HCT116 (cell line): ENCODE measurements at regions not wholly inside any gene's neighbourhood (a gene's known extent, or its start where the extent isn't known, plus 50 kb on each side); places are given as distances from the start of the nearest gene placed in this dataset.

Experiments used
- ATAC-seq: fragments of 200-7000 bp; cut with Tn5 transposase; 2 replicates; pipeline ENCODE4 v1.9.1; 2020; ENCODE audit warnings: mild to moderate bottlenecking, moderate library complexity
- BruUV-seq: library from RNA; stranded (reverse); fragments of 400-500 nt; replicated peaks from 2 replicates; lab custom pipeline; 2021; lab: Mats Ljungman, UMichigan
- CTCF ChIA-PET: fragments of 300-600 bp; sonication (Branson Sonifier 250); formaldehyde crosslinking; loops from one replicate; lab custom pipeline; 2021; ENCODE audit warnings: antibody characterized with exemption; lab: Charles Lee
- POLR2A ChIA-PET: fragments of 300-600, 350-600 bp; sonication (Branson Sonifier 250); formaldehyde crosslinking; loops from one replicate; lab custom pipeline; 2021; ENCODE audit warnings: antibody characterized with exemption; lab: Charles Lee
- RAD21 ChIA-PET, 2 experiments: fragments of 300-600 bp; sonication (Branson Sonifier 250); formaldehyde crosslinking; loops; one replicate each; lab custom pipeline; 2023; ENCODE audit warnings: low total read pairs in 2 of 2; ENCODE audit not compliant: uncharacterized antibody in 2 of 2, unreplicated experiment in 2 of 2, low non-redundant PET in 1 of 2; lab: Charles Lee
- DNase-seq: peaks from one replicate; pipeline ENCODE4 v3.0.0-alpha.2; 2010; ENCODE audit warnings: low read depth, low spot score
- H2AFZ ChIP-seq: fragments of 200-600 bp; shearing (Covaris generic), sonication (generic); 2 replicates; pipeline ENCODE4 v1.6.1; 2017; ENCODE audit warnings: low read depth, mixed run types, mixed read lengths, antibody characterized with exemption, low read length; ENCODE audit not compliant: poor library complexity, severe bottlenecking
- H3K27ac ChIP-seq: 2 replicates; pipeline ENCODE4 v1.5.1; 2012; ENCODE audit warnings: low read depth, low read length
- H3K27me3 ChIP-seq: fragments of 200-600 bp; sonication (generic); 2 replicates; pipeline ENCODE4 v1.6.1; 2016; ENCODE audit warnings: mixed run types, low read length, mixed read lengths; ENCODE audit not compliant: insufficient read depth
- H3K36me3 ChIP-seq, 2 experiments: fragments of 200-500 bp in 1 of 2; fragments of 200-600 bp in 1 of 2; sonication (Bioruptor generic) in 1 of 2; sonication (generic) in 1 of 2; 2 replicates each; pipeline versions ENCODE4 v1.5.1 to v1.6.1; 2014 to 2016; ENCODE audit warnings: low read length in 2 of 2, inconsistent platforms in 1 of 2, mixed read lengths in 1 of 2, mixed run types in 1 of 2; ENCODE audit not compliant: insufficient read depth in 2 of 2, control insufficient read depth in 1 of 2
- H3K4me1 ChIP-seq, 2 experiments: fragments of 200-600 bp in 1 of 2; sonication (generic) in 1 of 2; 2 replicates each; pipeline versions ENCODE4 v1.5.1 to v1.6.1; 2012 to 2017; ENCODE audit warnings: low read length in 2 of 2, inconsistent platforms in 1 of 2, mild to moderate bottlenecking in 1 of 2, mixed read lengths in 1 of 2, mixed run types in 1 of 2, moderate library complexity in 1 of 2; ENCODE audit not compliant: insufficient read depth in 2 of 2, control insufficient read depth in 1 of 2
- H3K4me2 ChIP-seq: fragments of 200-600 bp; sonication (generic); 2 replicates; pipeline ENCODE4 v1.6.1; 2017; ENCODE audit warnings: mixed run types, low read length, mixed read lengths
- H3K4me3 ChIP-seq, 2 experiments: fragments of 200-600 bp in 1 of 2; sonication (generic) in 1 of 2; replicated peaks in 1 of 2; 2 replicates each; pipeline ENCODE4 v1.5.1; 2011 to 2016; ENCODE audit warnings: low read length in 2 of 2, control low read depth in 1 of 2, low read depth in 1 of 2, mild to moderate bottlenecking in 1 of 2, mixed read lengths in 1 of 2, mixed run types in 1 of 2
- H3K79me2 ChIP-seq: fragments of 200-600 bp; sonication (generic); 2 replicates; pipeline ENCODE4 v1.6.1; 2017; ENCODE audit warnings: mild to moderate bottlenecking, mixed run types, low read length, moderate library complexity, mixed read lengths; ENCODE audit not compliant: insufficient read depth
- H3K9ac ChIP-seq: fragments of 200-600 bp; sonication (generic); 2 replicates; pipeline ENCODE4 v1.6.1; 2016; ENCODE audit warnings: low read length, mixed read lengths
- H3K9me2 ChIP-seq: fragments of 200-600 bp; sonication (generic), shearing (Covaris generic); 2 replicates; pipeline ENCODE4 v1.6.1; 2017; ENCODE audit warnings: mixed run types, mild to moderate bottlenecking, moderate library complexity; ENCODE audit not compliant: insufficient read depth
- H3K9me3 ChIP-seq, 2 experiments: fragments of 200-500 bp in 1 of 2; fragments of 200-600 bp in 1 of 2; sonication (Bioruptor generic) in 1 of 2; sonication (generic) in 1 of 2; 2 replicates each; pipeline ENCODE4 v1.6.1; 2014 to 2017; ENCODE audit warnings: low read length in 2 of 2, mixed read lengths in 2 of 2, inconsistent platforms in 1 of 2, low read depth in 1 of 2, mild to moderate bottlenecking in 1 of 2, mixed run types in 1 of 2, moderate library complexity in 1 of 2; ENCODE audit not compliant: control insufficient read depth in 1 of 2, insufficient read depth in 1 of 2
- H4K20me1 ChIP-seq: fragments of 200-600 bp; sonication (generic), shearing (Covaris generic); 2 replicates; pipeline ENCODE4 v1.6.1; 2017; ENCODE audit warnings: mixed run types, mild to moderate bottlenecking, moderate library complexity; ENCODE audit not compliant: insufficient read depth
- CBX3 ChIP-seq: IDR thresholded peaks from 2 replicates; pipeline ENCODE4 v1.6.1; 2012; ENCODE audit warnings: low read depth
- CEBPB ChIP-seq: IDR thresholded peaks from 2 replicates; pipeline ENCODE4 v1.6.1; 2012; ENCODE audit warnings: low read depth
- EGR1 ChIP-seq: IDR thresholded peaks from 2 replicates; pipeline ENCODE4 v1.6.1; 2012; ENCODE audit warnings: low read depth
- FOSL1 ChIP-seq: IDR thresholded peaks from 2 replicates; pipeline ENCODE4 v1.6.1; 2012; ENCODE audit warnings: low read depth
- POLR2A ChIP-seq: IDR thresholded peaks from 2 replicates; pipeline ENCODE4 v1.7.0; 2011; ENCODE audit warnings: borderline replicate concordance; ENCODE audit not compliant: insufficient read depth, insufficient read length; ENCODE audit errors: extremely low read depth
- POLR2AphosphoS5 ChIP-seq: IDR thresholded peaks from 2 replicates; pipeline ENCODE4 v1.6.1; 2011; ENCODE audit warnings: mild to moderate bottlenecking, low read depth, low read length, moderate library complexity
- RAD21 ChIP-seq: IDR thresholded peaks from 2 replicates; pipeline ENCODE4 v1.6.1; 2012; ENCODE audit warnings: low read depth, mild to moderate bottlenecking
- SIN3A ChIP-seq: IDR thresholded peaks from 2 replicates; pipeline ENCODE4 v1.6.1; 2012; ENCODE audit warnings: low read depth
- SP1 ChIP-seq: IDR thresholded peaks from 2 replicates; pipeline ENCODE4 v1.6.1; 2012; ENCODE audit warnings: low read depth
- ZFX ChIP-seq: fragments of 450-650 bp; IDR thresholded peaks from 2 replicates; pipeline ENCODE4 v1.6.1; 2017
- ZNF274 ChIP-seq: fragments of 200-500 bp; sonication (Bioruptor generic); IDR thresholded peaks from 2 replicates; pipeline ENCODE4 v1.6.1; 2014; ENCODE audit warnings: mild to moderate bottlenecking, low read depth, low read length, inconsistent platforms
- intact Hi-C: fragments of 100-400 bp; cut with micrococcal nuclease; formaldehyde crosslinking; loops from 2 replicates; pipeline ENCODE4 v1.10.0; 2022
- TF ChIP-seq, protein P1 (sequence below): IDR thresholded peaks from 2 replicates; pipeline ENCODE4 v1.6.1; 2011; ENCODE audit warnings: mild to moderate bottlenecking, low read length, moderate library complexity; ENCODE audit not compliant: insufficient replicate concordance; ENCODE audit errors: extremely low read depth
- TF ChIP-seq, protein P2 (sequence below): IDR thresholded peaks from 2 replicates; pipeline ENCODE4 v1.6.1; 2012
- TF ChIP-seq, protein P3 (sequence below): IDR thresholded peaks from 2 replicates; pipeline ENCODE4 v1.6.1; 2012

DNA sequence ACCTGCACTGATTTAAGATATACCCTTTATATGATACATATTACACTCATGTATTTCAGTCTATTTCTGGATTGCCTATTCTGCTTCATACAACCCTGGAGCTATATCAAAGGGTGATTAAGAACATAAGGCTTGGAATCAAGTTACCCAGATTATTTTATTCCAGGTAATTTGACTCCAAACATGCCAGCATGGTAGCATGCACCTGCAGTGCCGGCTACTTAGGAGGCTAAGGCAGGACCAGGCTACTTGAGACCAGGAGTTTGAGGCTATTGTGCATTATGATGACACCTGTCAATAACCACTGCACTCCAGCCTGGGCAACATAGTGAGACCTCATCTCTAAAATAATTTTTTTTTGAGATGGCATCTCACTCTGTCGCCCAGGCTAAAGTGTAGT lies 50.4 kb upstream of the NEO1 start:
- no peak overlapping the region for H3K9ac ChIP-seq
- ATAC-seq: no peak
- CTCF ChIA-PET: no interaction called here
- no peaks in the 10 kb centered on the region for H4K20me1 ChIP-seq
- no peak for DNase-seq
- RAD21 ChIA-PET: no interaction called here
- no TSS peak for BruUV-seq
- no peaks in the 10 kb centered on the region for H3K9me2 ChIP-seq
- H3K79me2 ChIP-seq: no peaks in the 10 kb centered on the region
- no peak overlapping the region for H3K27ac ChIP-seq
- H3K27me3 ChIP-seq: peaks cover 7% of the 10 kb centered on the region; the same call in 1 of the 2 replicates
- POLR2A ChIA-PET: no interaction called here
- H3K4me2 ChIP-seq: no peak overlapping the region
- intact Hi-C loops: no loop called here
- no peak for TF ChIP-seq CBX3
- TF ChIP-seq, protein P1, sequence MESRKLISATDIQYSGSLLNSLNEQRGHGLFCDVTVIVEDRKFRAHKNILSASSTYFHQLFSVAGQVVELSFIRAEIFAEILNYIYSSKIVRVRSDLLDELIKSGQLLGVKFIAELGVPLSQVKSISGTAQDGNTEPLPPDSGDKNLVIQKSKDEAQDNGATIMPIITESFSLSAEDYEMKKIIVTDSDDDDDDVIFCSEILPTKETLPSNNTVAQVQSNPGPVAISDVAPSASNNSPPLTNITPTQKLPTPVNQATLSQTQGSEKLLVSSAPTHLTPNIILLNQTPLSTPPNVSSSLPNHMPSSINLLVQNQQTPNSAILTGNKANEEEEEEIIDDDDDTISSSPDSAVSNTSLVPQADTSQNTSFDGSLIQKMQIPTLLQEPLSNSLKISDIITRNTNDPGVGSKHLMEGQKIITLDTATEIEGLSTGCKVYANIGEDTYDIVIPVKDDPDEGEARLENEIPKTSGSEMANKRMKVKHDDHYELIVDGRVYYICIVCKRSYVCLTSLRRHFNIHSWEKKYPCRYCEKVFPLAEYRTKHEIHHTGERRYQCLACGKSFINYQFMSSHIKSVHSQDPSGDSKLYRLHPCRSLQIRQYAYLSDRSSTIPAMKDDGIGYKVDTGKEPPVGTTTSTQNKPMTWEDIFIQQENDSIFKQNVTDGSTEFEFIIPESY: no peak
- no peak for TF ChIP-seq EGR1
- TF ChIP-seq POLR2A: no peak
- TF ChIP-seq, protein P2, sequence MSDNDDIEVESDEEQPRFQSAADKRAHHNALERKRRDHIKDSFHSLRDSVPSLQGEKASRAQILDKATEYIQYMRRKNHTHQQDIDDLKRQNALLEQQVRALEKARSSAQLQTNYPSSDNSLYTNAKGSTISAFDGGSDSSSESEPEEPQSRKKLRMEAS: no peak
- no peak for TF ChIP-seq FOSL1
- TF ChIP-seq POLR2AphosphoS5: no peak
- no peak for TF ChIP-seq ZNF274
- no peak for TF ChIP-seq ZFX
- no peak for TF ChIP-seq SP1
- TF ChIP-seq SIN3A: no peak
- no peak for TF ChIP-seq RAD21
- TF ChIP-seq, protein P3, sequence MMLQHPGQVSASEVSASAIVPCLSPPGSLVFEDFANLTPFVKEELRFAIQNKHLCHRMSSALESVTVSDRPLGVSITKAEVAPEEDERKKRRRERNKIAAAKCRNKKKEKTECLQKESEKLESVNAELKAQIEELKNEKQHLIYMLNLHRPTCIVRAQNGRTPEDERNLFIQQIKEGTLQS: no peak
- no peak for TF ChIP-seq CEBPB
- H3K9me3 ChIP-seq: no peaks in the 10 kb centered on the region
- H3K4me1 ChIP-seq: no peaks in the 10 kb centered on the region
- H3K36me3 ChIP-seq: no peaks in the 10 kb centered on the region
- H3K4me3 ChIP-seq: no peak overlapping the region
- no peak overlapping the region for H2AFZ ChIP-seq
